SK-N-SH (cell line): ENCODE measurements at regions not wholly inside any gene's neighbourhood (a gene's known extent, or its start where the extent isn't known, plus 50 kb on each side); places are given as distances from the start of the nearest gene placed in this dataset.

Experiments
- CTCF ChIA-PET: fragments of 300-600, 350-600 bp; formaldehyde crosslinking; extraction: SDS; loops from one replicate; lab custom pipeline; 2021; lab: Yijun Ruan, JAX
- POLR2A ChIA-PET: fragments of 350-600 bp; sonication (Branson Sonifier 250); formaldehyde crosslinking; extraction: SDS; loops from one replicate; lab custom pipeline; 2020; ENCODE audit warnings: antibody characterized with exemption, inconsistent platforms; lab: Yijun Ruan, JAX
- DNase-seq: peaks from one replicate; pipeline ENCODE4 v3.0.0; 2012
- H2AFZ ChIP-seq: fragments of 200-600 bp; sonication (generic); 2 replicates; pipeline ENCODE4 v1.8.1; 2016; ENCODE audit warnings: antibody characterized with exemption, mild to moderate bottlenecking, low read depth
- H3F3A ChIP-seq: fragments of 200-600 bp; sonication (generic); replicated peaks from 2 replicates; pipeline ENCODE3; 2016; ENCODE audit warnings: antibody characterized with exemption, mild to moderate bottlenecking; ENCODE audit not compliant: insufficient read depth
- H3K27ac ChIP-seq, 2 experiments: fragments of 200-500 bp in 1 of 2; fragments of 200-600 bp in 1 of 2; sonication (Bioruptor generic) in 1 of 2; sonication (generic), shearing (Covaris generic) in 1 of 2; 2 replicates each; pipeline versions ENCODE4 v1.5.1 to v1.6.1; 2014 to 2016; ENCODE audit warnings: low read depth in 2 of 2, inconsistent platforms in 1 of 2, low read length in 1 of 2, mild to moderate bottlenecking in 1 of 2, mixed read lengths in 1 of 2
- H3K27me3 ChIP-seq: fragments of 200-600 bp; sonication (generic), shearing (Covaris generic); 2 replicates; pipeline ENCODE4 v1.6.1; 2016; ENCODE audit warnings: mixed run types; ENCODE audit not compliant: insufficient read depth
- H3K36me3 ChIP-seq, 2 experiments: fragments of 200-500 bp in 1 of 2; fragments of 200-600 bp in 1 of 2; sonication (Bioruptor generic) in 1 of 2; sonication (generic) in 1 of 2; replicated peaks in 1 of 2; 2 replicates each; pipeline versions ENCODE3 to v1.5.1; 2014 to 2016; ENCODE audit warnings: low read length in 1 of 2, mild to moderate bottlenecking in 1 of 2; ENCODE audit not compliant: insufficient read depth in 2 of 2, control insufficient read depth in 1 of 2
- H3K4me1 ChIP-seq, 2 experiments: fragments of 200-500 bp in 1 of 2; fragments of 200-600 bp in 1 of 2; sonication (Bioruptor generic) in 1 of 2; sonication (generic), shearing (Covaris generic) in 1 of 2; 2 replicates each; pipeline versions ENCODE4 v1.5.1 to v1.6.1; 2014 to 2016; ENCODE audit warnings: low read depth in 1 of 2, low read length in 1 of 2, mixed run types in 1 of 2; ENCODE audit not compliant: insufficient read depth in 2 of 2, control insufficient read depth in 1 of 2
- H3K4me2 ChIP-seq: fragments of 200-600 bp; sonication (generic), shearing (Covaris generic); 2 replicates; pipeline ENCODE4 v1.6.1; 2017; ENCODE audit warnings: mixed run types
- H3K4me3 ChIP-seq, 2 experiments: fragments of 200-500 bp in 1 of 2; fragments of 200-600 bp in 1 of 2; sonication (Bioruptor generic) in 1 of 2; sonication (generic), shearing (Covaris generic) in 1 of 2; 2 replicates each; pipeline versions ENCODE4 v1.5.1 to v1.8.1; 2014 to 2016; ENCODE audit warnings: low read depth in 2 of 2, inconsistent platforms in 1 of 2, low read length in 1 of 2, mild to moderate bottlenecking in 1 of 2, mixed read lengths in 1 of 2, moderate library complexity in 1 of 2
- H3K79me2 ChIP-seq: fragments of 200-600 bp; sonication (generic); 2 replicates; pipeline ENCODE4 v1.8.1; 2017; ENCODE audit warnings: mild to moderate bottlenecking; ENCODE audit not compliant: insufficient read depth
- H3K9ac ChIP-seq: fragments of 200-600 bp; sonication (generic); 2 replicates; pipeline ENCODE4 v1.6.1; 2017; ENCODE audit warnings: mixed run types
- H3K9me2 ChIP-seq: fragments of 200-600 bp; sonication (generic); 2 replicates; pipeline ENCODE4 v1.6.1; 2017; ENCODE audit warnings: mixed run types
- H3K9me3 ChIP-seq: fragments of 200-600 bp; sonication (generic); 2 replicates; pipeline ENCODE4 v1.6.1; 2017; ENCODE audit warnings: mixed run types, mild to moderate bottlenecking, moderate library complexity
- H4K20me1 ChIP-seq: fragments of 200-600 bp; sonication (generic); 2 replicates; pipeline ENCODE4 v1.6.1; 2017; ENCODE audit warnings: mild to moderate bottlenecking, mixed run types; ENCODE audit not compliant: insufficient read depth
- CHD2 ChIP-seq: fragments of 150-350 bp; IDR thresholded peaks from 2 replicates; pipeline ENCODE4 v1.6.1; 2018; ENCODE audit warnings: low read length; ENCODE audit not compliant: partially characterized antibody
- CTCF ChIP-seq: fragments of 200-600 bp; sonication (generic); IDR thresholded peaks from 2 replicates; pipeline ENCODE4 v1.6.1; 2017; ENCODE audit warnings: antibody characterized with exemption, mild to moderate bottlenecking, moderate library complexity
- ELF1 ChIP-seq: IDR thresholded peaks from 2 replicates; pipeline ENCODE4 v1.4.0; 2012
- EP300 ChIP-seq, 2 experiments: IDR thresholded peaks; 2 replicates each; pipeline versions ENCODE4 v1.4.0 to v1.6.1; 2012; ENCODE audit warnings: borderline replicate concordance in 1 of 2, low read depth in 1 of 2, low read length in 1 of 2
- EZH2phosphoT487 ChIP-seq: fragments of 200-600 bp; sonication (generic); IDR thresholded peaks from 2 replicates; pipeline ENCODE4 v1.6.1; 2017; ENCODE audit warnings: low read depth, mixed run types, mild to moderate bottlenecking, antibody characterized with exemption, moderate library complexity, borderline replicate concordance
- FOSL2 ChIP-seq: IDR thresholded peaks from 2 replicates; pipeline ENCODE4 v1.4.0; 2012; ENCODE audit warnings: low read depth, mild to moderate bottlenecking, moderate library complexity, borderline replicate concordance
- FOXJ3 ChIP-seq: sonication (generic); formaldehyde crosslinking; IDR thresholded peaks from 2 replicates; pipeline ENCODE4 v1.5.1; 2020; ENCODE audit warnings: mild to moderate bottlenecking, missing genetic modification reagents
- FOXM1 ChIP-seq: IDR thresholded peaks from 2 replicates; pipeline ENCODE4 v1.4.0; 2012; ENCODE audit warnings: low read depth, mild to moderate bottlenecking
- GABPA ChIP-seq: IDR thresholded peaks from 2 replicates; pipeline ENCODE4 v1.4.0; 2012; ENCODE audit warnings: low read depth, mild to moderate bottlenecking
- MAX ChIP-seq: IDR thresholded peaks from 2 replicates; pipeline ENCODE4 v1.4.0; 2012; ENCODE audit warnings: low read depth
- MEF2A ChIP-seq: IDR thresholded peaks from 2 replicates; pipeline ENCODE4 v1.4.0; 2012; ENCODE audit warnings: low read depth, borderline replicate concordance
- MXI1 ChIP-seq: IDR thresholded peaks from 2 replicates; pipeline ENCODE4 v1.6.1; 2012; ENCODE audit warnings: mild to moderate bottlenecking, low read depth, low read length, improper control_type of control experiment
- NFIC ChIP-seq: IDR thresholded peaks from 2 replicates; pipeline ENCODE4 v1.4.0; 2012; ENCODE audit warnings: borderline replicate concordance
- PBX3 ChIP-seq: IDR thresholded peaks from 2 replicates; pipeline ENCODE4; 2012
- RFX5 ChIP-seq: IDR thresholded peaks from 2 replicates; pipeline ENCODE4 v1.6.1; 2012; ENCODE audit warnings: mild to moderate bottlenecking, improper control_type of control experiment, low read length
- RXRA ChIP-seq: IDR thresholded peaks from 2 replicates; pipeline ENCODE4 v1.4.0; 2012; ENCODE audit warnings: low read depth, mild to moderate bottlenecking, borderline replicate concordance
- SIN3A ChIP-seq: IDR thresholded peaks from 2 replicates; pipeline ENCODE4 v1.6.1; 2012; ENCODE audit warnings: low read depth, mild to moderate bottlenecking, low read length, moderate library complexity, borderline replicate concordance
- WGBS: methylation state at CpG from one replicate; pipeline ENCODE4 v1.1.6; 2017; ENCODE audit warnings: low lambda C conversion rate; 5-methylcytosine and 5-hydroxymethylcytosine counted together
- TF ChIP-seq, protein P1 (sequence below): fragments of 150-350 bp; IDR thresholded peaks from 2 replicates; pipeline ENCODE4 v1.6.1; 2017; ENCODE audit warnings: antibody characterized with exemption, low read length, low read depth, borderline replicate concordance
- TF ChIP-seq, protein P2 (sequence below): fragments of 150-350 bp; IDR thresholded peaks from 2 replicates; pipeline ENCODE4 v1.6.1; 2016; ENCODE audit warnings: mild to moderate bottlenecking, low read depth, low read length

GRCh38 chr5:124892185-124892848 lies 145.9 kb upstream of the ZNF608 start:
- 97% methylated on average over 14 of the region's 48 CpGs for WGBS

GRCh38 chr5:124894541-124894940 lies 148.1 kb upstream of the ZNF608 start:
- 76% methylated on average over 4 of the region's 4 CpGs for WGBS
- no peak for DNase-seq
- POLR2A ChIA-PET, result no interaction called here
- CTCF ChIA-PET, result interaction anchor here (0.8 to 1.0 kb wide), 3 partner anchors 14 to 22 kb away, joined by 3 read pairs; no protein-coding TSS in a partner anchor
- Histone ChIP-seq H3K4me3 (no peak overlapping the region), H4K20me1 (no peaks in the 10 kb centered on the region), H3K36me3 (no peaks in the 10 kb centered on the region), H3K9ac (no peak overlapping the region), H3K9me2 (no peaks in the 10 kb centered on the region), H3F3A (peaks cover 11% of the 10 kb centered on the region), H3K4me2 (no peak overlapping the region), H2AFZ (no peak overlapping the region), H3K27ac (no peak overlapping the region), H3K79me2 (no peaks in the 10 kb centered on the region), H3K27me3 (no peaks in the 10 kb centered on the region), H3K9me3 (no peaks in the 10 kb centered on the region), H3K4me1 (no peaks in the 10 kb centered on the region)
- TF ChIP-seq MXI1 (no peak), CTCF (no peak), MAX (no peak), SIN3A (no peak), FOSL2 (no peak), EP300 (IDR thresholded peaks at IDR 0.05; ENCODE audit: borderline replicate concordance in 1 of 2, low read depth in 1 of 2, low read length in 1 of 2) (no peak), FOXM1 (no peak), EZH2phosphoT487 (no peak), CHD2 (no peak)
- TF ChIP-seq, protein P1, sequence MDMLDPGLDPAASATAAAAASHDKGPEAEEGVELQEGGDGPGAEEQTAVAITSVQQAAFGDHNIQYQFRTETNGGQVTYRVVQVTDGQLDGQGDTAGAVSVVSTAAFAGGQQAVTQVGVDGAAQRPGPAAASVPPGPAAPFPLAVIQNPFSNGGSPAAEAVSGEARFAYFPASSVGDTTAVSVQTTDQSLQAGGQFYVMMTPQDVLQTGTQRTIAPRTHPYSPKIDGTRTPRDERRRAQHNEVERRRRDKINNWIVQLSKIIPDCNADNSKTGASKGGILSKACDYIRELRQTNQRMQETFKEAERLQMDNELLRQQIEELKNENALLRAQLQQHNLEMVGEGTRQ, result no peak

More at GRCh38 chr5:124892185-124892848, 145.9 kb upstream of the ZNF608 start:
- Histone ChIP-seq H3F3A (peaks cover 17% of the 10 kb centered on the region), H3K9ac (no peak overlapping the region), H3K27me3 (no peaks in the 10 kb centered on the region), H3K36me3 (no peaks in the 10 kb centered on the region), H2AFZ (no peak overlapping the region), H3K9me3 (no peaks in the 10 kb centered on the region), H3K27ac (no peak overlapping the region), H3K4me1 (peaks cover 3 to 15% of the 10 kb centered on the region in 2 experiments), H3K79me2 (no peaks in the 10 kb centered on the region), H3K4me2 (no peak overlapping the region), H4K20me1 (no peaks in the 10 kb centered on the region), H3K4me3 (no peak overlapping the region), H3K9me2 (no peaks in the 10 kb centered on the region)
- no peak for DNase-seq
- ChIA-PET CTCF (interaction anchor here (0.7 kb wide), 1 partner anchor 662 kb away, joined by 3 read pairs; no protein-coding TSS in a partner anchor), POLR2A (no interaction called here)
- no peak for TF ChIP-seq SIN3A
- no peak for TF ChIP-seq EZH2phosphoT487
- no peak for TF ChIP-seq PBX3
- TF ChIP-seq MXI1, result no peak
- no peak for TF ChIP-seq GABPA
- no peak for TF ChIP-seq ELF1
- TF ChIP-seq RFX5, result no peak
- no peak for TF ChIP-seq MEF2A
- TF ChIP-seq FOXM1, result no peak
- no peak for TF ChIP-seq MAX
- TF ChIP-seq RXRA, result no peak
- TF ChIP-seq, protein P2, sequence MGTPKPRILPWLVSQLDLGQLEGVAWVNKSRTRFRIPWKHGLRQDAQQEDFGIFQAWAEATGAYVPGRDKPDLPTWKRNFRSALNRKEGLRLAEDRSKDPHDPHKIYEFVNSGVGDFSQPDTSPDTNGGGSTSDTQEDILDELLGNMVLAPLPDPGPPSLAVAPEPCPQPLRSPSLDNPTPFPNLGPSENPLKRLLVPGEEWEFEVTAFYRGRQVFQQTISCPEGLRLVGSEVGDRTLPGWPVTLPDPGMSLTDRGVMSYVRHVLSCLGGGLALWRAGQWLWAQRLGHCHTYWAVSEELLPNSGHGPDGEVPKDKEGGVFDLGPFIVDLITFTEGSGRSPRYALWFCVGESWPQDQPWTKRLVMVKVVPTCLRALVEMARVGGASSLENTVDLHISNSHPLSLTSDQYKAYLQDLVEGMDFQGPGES, result no peak
- no peak for TF ChIP-seq EP300 (IDR thresholded peaks at IDR 0.05; ENCODE audit: borderline replicate concordance in 1 of 2, low read depth in 1 of 2, low read length in 1 of 2)
- no peak for TF ChIP-seq FOSL2
- TF ChIP-seq NFIC, result no peak
- TF ChIP-seq FOXJ3 (CRISPR knock-in tag), result no peak
